H1 (cell line): ENCODE measurements at regions not wholly inside any gene's neighbourhood (a gene's known extent, or its start where the extent isn't known, plus 50 kb on each side); places are given as distances from the start of the nearest gene placed in this dataset.

Experiments
- CBX8 ChIP-seq: fragments of 300-800, 300-1000 bp; sonication (generic); IDR thresholded peaks from 2 replicates; pipeline ENCODE4 v1.7.1; 2016; ENCODE audit warnings: low read depth, low read length, borderline replicate concordance
- EZH2 ChIP-seq: fragments of 200-600 bp; sonication (generic); IDR thresholded peaks from 2 replicates; pipeline ENCODE4 v1.7.1; 2012; ENCODE audit warnings: low read depth, mild to moderate bottlenecking, moderate library complexity, low read length, inconsistent platforms; ENCODE audit not compliant: severe bottlenecking
- MAX ChIP-seq: IDR thresholded peaks from 2 replicates; pipeline ENCODE4 v1.6.1; 2012; ENCODE audit warnings: inconsistent platforms
- TAF1 ChIP-seq: IDR thresholded peaks from 2 replicates; pipeline ENCODE4 v1.6.1; 2011; ENCODE audit warnings: mild to moderate bottlenecking, low read depth, low read length
- ZNF274 ChIP-seq: IDR thresholded peaks from 2 replicates; pipeline ENCODE4 v1.7.0; 2012; ENCODE audit warnings: low read length, borderline replicate concordance; ENCODE audit errors: extremely low read depth
- TF ChIP-seq, protein P1 (sequence below), 3 experiments: IDR thresholded peaks; 1 replicate in 2 of 3; 2 replicates in 1 of 3; pipeline versions ENCODE4 v1.5.1 to v1.6.1; 2011; ENCODE audit warnings: low read length in 3 of 3, mild to moderate bottlenecking in 3 of 3, inconsistent platforms in 2 of 3, low read depth in 1 of 3, moderate library complexity in 1 of 3; ENCODE audit not compliant: insufficient read depth in 1 of 3; ENCODE audit errors: control extremely low read depth in 1 of 3

- TF ChIP-seq ZNF274 (no peak), TAF1 (no peak), MAX (no peak), EZH2 (no peak), CBX8 (no peak)
- TF ChIP-seq, protein P1, sequence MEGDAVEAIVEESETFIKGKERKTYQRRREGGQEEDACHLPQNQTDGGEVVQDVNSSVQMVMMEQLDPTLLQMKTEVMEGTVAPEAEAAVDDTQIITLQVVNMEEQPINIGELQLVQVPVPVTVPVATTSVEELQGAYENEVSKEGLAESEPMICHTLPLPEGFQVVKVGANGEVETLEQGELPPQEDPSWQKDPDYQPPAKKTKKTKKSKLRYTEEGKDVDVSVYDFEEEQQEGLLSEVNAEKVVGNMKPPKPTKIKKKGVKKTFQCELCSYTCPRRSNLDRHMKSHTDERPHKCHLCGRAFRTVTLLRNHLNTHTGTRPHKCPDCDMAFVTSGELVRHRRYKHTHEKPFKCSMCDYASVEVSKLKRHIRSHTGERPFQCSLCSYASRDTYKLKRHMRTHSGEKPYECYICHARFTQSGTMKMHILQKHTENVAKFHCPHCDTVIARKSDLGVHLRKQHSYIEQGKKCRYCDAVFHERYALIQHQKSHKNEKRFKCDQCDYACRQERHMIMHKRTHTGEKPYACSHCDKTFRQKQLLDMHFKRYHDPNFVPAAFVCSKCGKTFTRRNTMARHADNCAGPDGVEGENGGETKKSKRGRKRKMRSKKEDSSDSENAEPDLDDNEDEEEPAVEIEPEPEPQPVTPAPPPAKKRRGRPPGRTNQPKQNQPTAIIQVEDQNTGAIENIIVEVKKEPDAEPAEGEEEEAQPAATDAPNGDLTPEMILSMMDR (IDR thresholded peaks at IDR 0.05; ENCODE audit: control extremely low read depth in 1 of 3, insufficient read depth in 1 of 3, low read depth in 1 of 3, low read length in 3 of 3): no peak
Measured at GRCh38 chr2:113826346-113827285, 63.3 kb upstream of the ACTR3 start.
